Neutrophil (primary cell): ENCODE measurements at regions not wholly inside any gene's neighbourhood (a gene's known extent, or its start where the extent isn't known, plus 50 kb on each side); places are given as distances from the start of the nearest gene placed in this dataset.
A peak's percentile ranks its signal among the peaks of the same experiment; 100 is the strongest.

Experiments
- H3K27ac ChIP-seq: fragments of 200-600 bp; sonication (generic); 2 replicates; pipeline ENCODE4 v1.5.1; 2016; ENCODE audit warnings: mild to moderate bottlenecking, moderate library complexity
- H3K27me3 ChIP-seq: fragments of 200-600 bp; sonication (generic); 2 replicates; pipeline ENCODE4 v1.6.0; 2016; ENCODE audit warnings: mild to moderate bottlenecking
- H3K36me3 ChIP-seq: fragments of 200-600 bp; sonication (generic); 2 replicates; pipeline ENCODE4 v1.5.1; 2017
- H3K4me1 ChIP-seq, 2 experiments: fragments of 200-600 bp in 1 of 2; sonication (generic) in 1 of 2; 1 replicate in 1 of 2; 2 replicates in 1 of 2; pipeline versions ENCODE4 v1.5.1 to v1.6.1; 2013 to 2016; ENCODE audit warnings: low read depth in 1 of 2, low read length in 1 of 2, mild to moderate bottlenecking in 1 of 2, moderate library complexity in 1 of 2; ENCODE audit not compliant: control insufficient read depth in 1 of 2, insufficient read depth in 1 of 2
- H3K4me3 ChIP-seq, 2 experiments: fragments of 200-600 bp in 1 of 2; sonication (generic) in 1 of 2; 1 replicate in 1 of 2; 2 replicates in 1 of 2; pipeline ENCODE4 v1.5.1; 2013 to 2016; ENCODE audit warnings: low read depth in 1 of 2, low read length in 1 of 2, mild to moderate bottlenecking in 1 of 2, moderate library complexity in 1 of 2
- H3K9me3 ChIP-seq: fragments of 200-600 bp; sonication (generic); 2 replicates; pipeline ENCODE4 v1.5.1; 2016
- CTCF ChIP-seq: fragments of 200-600 bp; sonication (generic); IDR thresholded peaks from 2 replicates; pipeline ENCODE4 v1.5.1; 2016; ENCODE audit warnings: antibody characterized with exemption

- Histone ChIP-seq H3K9me3 (no peaks in the 10 kb centered on the region), H3K4me3 (no peak overlapping the region), H3K4me1 (peaks cover 0 to 3% of the 10 kb centered on the region in 2 experiments), H3K36me3 (no peaks in the 10 kb centered on the region), H3K27ac (no peak overlapping the region), H3K27me3 (no peaks in the 10 kb centered on the region)
- no peak for TF ChIP-seq CTCF
Measured at GRCh38 chr7:132672200-132672990, 96.1 kb upstream of the PLXNA4 start.

GRCh38 chr7:132666774-132667172 is 90.5 kb upstream of the PLXNA4 start:
- H3K27ac ChIP-seq = peak overlapping the region; percentile 49
- peaks cover 5 to 10% of the 10 kb centered on the region in 2 experiments for H3K4me1 ChIP-seq
- H3K9me3 ChIP-seq = no peaks in the 10 kb centered on the region
- no peak overlapping the region for H3K4me3 ChIP-seq
- TF ChIP-seq CTCF = no peak
- H3K27me3 ChIP-seq = no peaks in the 10 kb centered on the region
- no peaks in the 10 kb centered on the region for H3K36me3 ChIP-seq

GRCh38 chr7:132666071-132666773 is 90.0 kb upstream of the PLXNA4 start:
- no peak overlapping the region for H3K4me3 ChIP-seq
- H3K9me3 ChIP-seq = no peaks in the 10 kb centered on the region
- H3K27me3 ChIP-seq = no peaks in the 10 kb centered on the region
- peak overlapping the region; percentile 49 for H3K27ac ChIP-seq
- TF ChIP-seq CTCF = no peak
- H3K36me3 ChIP-seq = no peaks in the 10 kb centered on the region
- peaks cover 5 to 10% of the 10 kb centered on the region in 2 experiments for H3K4me1 ChIP-seq

- Histone ChIP-seq H3K27me3 (no peaks in the 10 kb centered on the region), H3K4me1 (peaks cover 41 to 51% of the 10 kb centered on the region in 2 experiments), H3K4me3 (no peak overlapping the region), H3K36me3 (no peaks in the 10 kb centered on the region), H3K27ac (no peak overlapping the region), H3K9me3 (peaks cover 4% of the 10 kb centered on the region)
- TF ChIP-seq CTCF = peak; percentile 13
Measured at GRCh38 chr7:132656846-132657776, 80.8 kb upstream of the PLXNA4 start.

- H3K27me3 ChIP-seq = no peaks in the 10 kb centered on the region
- peaks cover 4% of the 10 kb centered on the region for H3K9me3 ChIP-seq
- no peaks in the 10 kb centered on the region for H3K36me3 ChIP-seq
- TF ChIP-seq CTCF = no peak
- no peak overlapping the region for H3K27ac ChIP-seq
- peaks cover 45 to 57% of the 10 kb centered on the region in 2 experiments for H3K4me1 ChIP-seq
- H3K4me3 ChIP-seq = no peak overlapping the region
Measured at GRCh38 chr7:132656341-132656740, 80.1 kb upstream of the PLXNA4 start.
